Mesendoderm (in vitro differentiated cells): ENCODE measurements at regions not wholly inside any gene's neighbourhood (a gene's known extent, or its start where the extent isn't known, plus 50 kb on each side); places are given as distances from the start of the nearest gene placed in this dataset.

Experiments
- DNase-seq: peaks from one replicate; pipeline ENCODE4 v3.0.0; 2013
- H2AK5ac ChIP-seq: 2 replicates; pipeline ENCODE4 v1.6.1; 2013; ENCODE audit warnings: low read length, inconsistent platforms
- H2BK120ac ChIP-seq: 2 replicates; pipeline ENCODE4 v1.6.1; 2013; ENCODE audit warnings: low read depth, mild to moderate bottlenecking, low read length, moderate library complexity, mixed read lengths
- H2BK15ac ChIP-seq: replicated peaks from 2 replicates; pipeline ENCODE4 v1.6.1; 2013; ENCODE audit warnings: low read depth, mild to moderate bottlenecking, moderate library complexity
- H2BK5ac ChIP-seq: 2 replicates; pipeline ENCODE4 v1.6.1; 2013; ENCODE audit warnings: low read length, inconsistent platforms
- H3K18ac ChIP-seq: 2 replicates; pipeline ENCODE4 v1.6.1; 2013; ENCODE audit warnings: mild to moderate bottlenecking, low read length, mixed read lengths
- H3K23ac ChIP-seq: one replicate; pipeline ENCODE4 v1.6.1; 2013; ENCODE audit warnings: low read length
- H3K27ac ChIP-seq: 2 replicates; pipeline ENCODE4 v1.5.1; 2013; ENCODE audit warnings: low read depth, mild to moderate bottlenecking, inconsistent platforms, low read length, moderate library complexity
- H3K27me3 ChIP-seq: 2 replicates; pipeline ENCODE4 v1.6.1; 2013; ENCODE audit warnings: low read length, control low read depth, mild to moderate bottlenecking, inconsistent platforms; ENCODE audit not compliant: insufficient read depth, poor library complexity
- H3K36me3 ChIP-seq: 2 replicates; pipeline ENCODE4 v1.6.1; 2013; ENCODE audit warnings: low read length, inconsistent platforms; ENCODE audit not compliant: control insufficient read depth, insufficient read depth
- H3K4ac ChIP-seq: one replicate; pipeline ENCODE4 v1.6.1; 2013; ENCODE audit warnings: low read depth, mild to moderate bottlenecking, low read length, moderate library complexity
- H3K4me1 ChIP-seq: 2 replicates; pipeline ENCODE4 v1.6.1; 2013; ENCODE audit warnings: low read depth, low read length, inconsistent platforms; ENCODE audit not compliant: control insufficient read depth
- H3K4me2 ChIP-seq: 2 replicates; pipeline ENCODE4 v1.6.1; 2013; ENCODE audit warnings: low read length
- H3K4me3 ChIP-seq: 2 replicates; pipeline ENCODE4 v1.5.1; 2013; ENCODE audit warnings: mild to moderate bottlenecking, low read length
- H3K56ac ChIP-seq: one replicate; pipeline ENCODE4 v1.6.1; 2013; ENCODE audit warnings: low read length
- H3K79me1 ChIP-seq: 2 replicates; pipeline ENCODE4 v1.6.1; 2013; ENCODE audit warnings: low read length, inconsistent platforms
- H3K79me2 ChIP-seq: 2 replicates; pipeline ENCODE4 v1.6.1; 2013; ENCODE audit warnings: mild to moderate bottlenecking, low read length; ENCODE audit not compliant: control insufficient read depth, insufficient read depth
- H3K9ac ChIP-seq: 2 replicates; pipeline ENCODE4 v1.6.1; 2013; ENCODE audit warnings: low read length, inconsistent platforms
- H4K5ac ChIP-seq: one replicate; pipeline ENCODE4 v1.6.1; 2013; ENCODE audit warnings: low read length
- H4K8ac ChIP-seq: one replicate; pipeline ENCODE4 v1.6.1; 2013; ENCODE audit warnings: low read depth, mild to moderate bottlenecking, control low read depth, low read length, moderate library complexity
- WGBS: extraction: QIAGEN DNeasy Blood & Tissue Kit; methylation state at CpG from one replicate; pipeline ENCODE4 v1.1.7; 2013; ENCODE audit warnings: low lambda C conversion rate, missing lambda C conversion rate; ENCODE audit not compliant: insufficient coverage; ENCODE audit errors: extremely low coverage; 5-methylcytosine and 5-hydroxymethylcytosine counted together

GRCh38 chr16:8251298-8251697, 339.0 kb downstream of the TMEM114 start:
- no peak overlapping the region for H2AK5ac ChIP-seq
- no peak for DNase-seq
- no peaks in the 10 kb centered on the region for H3K27me3 ChIP-seq
- H3K4me1 ChIP-seq = no peaks in the 10 kb centered on the region
- no peak overlapping the region for H3K27ac ChIP-seq
- no peak overlapping the region for H2BK120ac ChIP-seq
- no peak overlapping the region for H3K23ac ChIP-seq
- H2BK5ac ChIP-seq = no peak overlapping the region
- no peak overlapping the region for H3K18ac ChIP-seq
- H3K79me1 ChIP-seq = no peaks in the 10 kb centered on the region
- no CpG with 5 or more reads among the region's 3 CpGs for WGBS
- no peak overlapping the region for H4K5ac ChIP-seq
- H3K36me3 ChIP-seq = no peaks in the 10 kb centered on the region
- no peak overlapping the region for H4K8ac ChIP-seq
- no peak overlapping the region for H3K4me3 ChIP-seq
- no peak overlapping the region for H3K56ac ChIP-seq
- H3K9ac ChIP-seq = no peak overlapping the region
- H3K4ac ChIP-seq = no peak overlapping the region
- H2BK15ac ChIP-seq = no peak overlapping the region
- H3K4me2 ChIP-seq = no peak overlapping the region
- no peaks in the 10 kb centered on the region for H3K79me2 ChIP-seq

- H3K23ac ChIP-seq = no peak overlapping the region
- H2BK5ac ChIP-seq = no peak overlapping the region
- no peaks in the 10 kb centered on the region for H3K27me3 ChIP-seq
- WGBS = no CpG with 5 or more reads among the region's 8 CpGs
- H3K18ac ChIP-seq = no peak overlapping the region
- no peak overlapping the region for H3K56ac ChIP-seq
- H4K8ac ChIP-seq = no peak overlapping the region
- no peak overlapping the region for H2BK15ac ChIP-seq
- H3K9ac ChIP-seq = no peak overlapping the region
- H3K4me2 ChIP-seq = no peak overlapping the region
- H2AK5ac ChIP-seq = no peak overlapping the region
- DNase-seq = no peak
- no peak overlapping the region for H2BK120ac ChIP-seq
- no peak overlapping the region for H3K27ac ChIP-seq
- no peaks in the 10 kb centered on the region for H3K79me2 ChIP-seq
- H3K36me3 ChIP-seq = no peaks in the 10 kb centered on the region
- H3K4me3 ChIP-seq = no peak overlapping the region
- no peak overlapping the region for H3K4ac ChIP-seq
- no peaks in the 10 kb centered on the region for H3K79me1 ChIP-seq
- no peaks in the 10 kb centered on the region for H3K4me1 ChIP-seq
- H4K5ac ChIP-seq = no peak overlapping the region
Measured at GRCh38 chr16:8247993-8248392, 342.3 kb downstream of the TMEM114 start.

- Histone ChIP-seq H2BK120ac (no peak overlapping the region), H3K4ac (no peak overlapping the region), H3K23ac (no peak overlapping the region), H2BK15ac (no peak overlapping the region), H3K79me1 (no peaks in the 10 kb centered on the region), H3K79me2 (no peaks in the 10 kb centered on the region), H3K27me3 (no peaks in the 10 kb centered on the region), H3K36me3 (no peaks in the 10 kb centered on the region), H3K4me3 (no peak overlapping the region), H4K8ac (no peak overlapping the region), H3K18ac (no peak overlapping the region), H3K4me1 (no peaks in the 10 kb centered on the region), H3K27ac (no peak overlapping the region), H4K5ac (no peak overlapping the region), H2BK5ac (no peak overlapping the region), H3K9ac (no peak overlapping the region), H3K4me2 (no peak overlapping the region), H2AK5ac (no peak overlapping the region), H3K56ac (no peak overlapping the region)
- WGBS = no CpG with 5 or more reads among the region's 4 CpGs
- no peak for DNase-seq
Measured at GRCh38 chr16:8243981-8244380, 346.3 kb downstream of the TMEM114 start.

GRCh38 chr16:8241408-8241807, 348.9 kb downstream of the TMEM114 start:
- H3K4me2 ChIP-seq = no peak overlapping the region
- no peak overlapping the region for H3K23ac ChIP-seq
- H4K8ac ChIP-seq = no peak overlapping the region
- no peaks in the 10 kb centered on the region for H3K79me2 ChIP-seq
- no peak overlapping the region for H2BK15ac ChIP-seq
- no peak for DNase-seq
- no peak overlapping the region for H4K5ac ChIP-seq
- no peak overlapping the region for H2BK5ac ChIP-seq
- H3K79me1 ChIP-seq = no peaks in the 10 kb centered on the region
- no peaks in the 10 kb centered on the region for H3K36me3 ChIP-seq
- H3K9ac ChIP-seq = no peak overlapping the region
- no peaks in the 10 kb centered on the region for H3K4me1 ChIP-seq
- no peak overlapping the region for H2AK5ac ChIP-seq
- no peak overlapping the region for H3K27ac ChIP-seq
- no CpG with 5 or more reads among the region's 3 CpGs for WGBS
- H3K4me3 ChIP-seq = no peak overlapping the region
- H3K18ac ChIP-seq = no peak overlapping the region
- H3K27me3 ChIP-seq = no peaks in the 10 kb centered on the region
- no peak overlapping the region for H3K56ac ChIP-seq
- H2BK120ac ChIP-seq = no peak overlapping the region
- H3K4ac ChIP-seq = no peak overlapping the region

GRCh38 chr16:8239443-8239842, 350.9 kb downstream of the TMEM114 start:
- Histone ChIP-seq H3K4ac (no peak overlapping the region), H3K4me2 (no peak overlapping the region), H2BK15ac (peak overlapping the region; percentile 45), H2BK120ac (no peak overlapping the region), H3K79me2 (no peaks in the 10 kb centered on the region), H3K36me3 (no peaks in the 10 kb centered on the region), H2AK5ac (no peak overlapping the region), H3K9ac (no peak overlapping the region), H2BK5ac (no peak overlapping the region), H3K27ac (no peak overlapping the region), H3K79me1 (no peaks in the 10 kb centered on the region), H4K5ac (no peak overlapping the region), H3K4me3 (no peak overlapping the region), H3K27me3 (no peaks in the 10 kb centered on the region), H3K23ac (no peak overlapping the region), H4K8ac (no peak overlapping the region), H3K18ac (no peak overlapping the region), H3K4me1 (no peaks in the 10 kb centered on the region), H3K56ac (no peak overlapping the region)
- no peak for DNase-seq
- no CpG with 5 or more reads among the region's 2 CpGs for WGBS

- H3K27me3 ChIP-seq = no peaks in the 10 kb centered on the region
- H2BK120ac ChIP-seq = no peak overlapping the region
- no peaks in the 10 kb centered on the region for H3K79me1 ChIP-seq
- no peak overlapping the region for H4K8ac ChIP-seq
- H3K4me2 ChIP-seq = no peak overlapping the region
- no peak overlapping the region for H3K18ac ChIP-seq
- peaks cover 3% of the 10 kb centered on the region for H3K4me1 ChIP-seq
- H3K4me3 ChIP-seq = no peak overlapping the region
- H3K56ac ChIP-seq = no peak overlapping the region
- DNase-seq = peak; percentile 45
- no peak overlapping the region for H3K4ac ChIP-seq
- no peak overlapping the region for H2AK5ac ChIP-seq
- no peak overlapping the region for H3K9ac ChIP-seq
- no peaks in the 10 kb centered on the region for H3K79me2 ChIP-seq
- WGBS = no CpG with 5 or more reads among the region's 3 CpGs
- H4K5ac ChIP-seq = no peak overlapping the region
- no peak overlapping the region for H2BK5ac ChIP-seq
- H2BK15ac ChIP-seq = no peak overlapping the region
- no peak overlapping the region for H3K23ac ChIP-seq
- no peak overlapping the region for H3K27ac ChIP-seq
- no peaks in the 10 kb centered on the region for H3K36me3 ChIP-seq
Measured at GRCh38 chr16:8237452-8237851, 352.9 kb downstream of the TMEM114 start.
